H9 (cell line): ENCODE measurements at regions not wholly inside any gene's neighbourhood (a gene's known extent, or its start where the extent isn't known, plus 50 kb on each side); places are given as distances from the start of the nearest gene placed in this dataset.

Experiments
- DNase-seq: peaks from one replicate; pipeline ENCODE4 v3.0.0-alpha.2; 2017
- H2AFZ ChIP-seq: one replicate; pipeline ENCODE4 v1.6.1; 2013; ENCODE audit warnings: mild to moderate bottlenecking, low read length, control low read depth, moderate library complexity
- H2AK5ac ChIP-seq: 2 replicates; pipeline ENCODE4 v1.6.1; 2013; ENCODE audit warnings: low read length, control low read depth, mixed read lengths; ENCODE audit not compliant: insufficient read length
- H2BK120ac ChIP-seq: one replicate; pipeline ENCODE4 v1.6.1; 2013; ENCODE audit warnings: low read depth, mild to moderate bottlenecking, low read length, control low read depth, inconsistent platforms; ENCODE audit not compliant: poor library complexity, severe bottlenecking
- H2BK12ac ChIP-seq: 2 replicates; pipeline ENCODE4 v1.6.1; 2013; ENCODE audit warnings: low read length, control low read depth, mixed read lengths, low read depth; ENCODE audit not compliant: insufficient read length
- H2BK15ac ChIP-seq: 2 replicates; pipeline ENCODE4 v1.6.1; 2013; ENCODE audit warnings: low read depth, low read length, control low read depth
- H2BK20ac ChIP-seq: one replicate; pipeline ENCODE4 v1.6.1; 2013; ENCODE audit warnings: low read depth, mild to moderate bottlenecking, low read length, control low read depth, inconsistent platforms; ENCODE audit not compliant: poor library complexity, severe bottlenecking
- H2BK5ac ChIP-seq: 2 replicates; pipeline ENCODE4 v1.6.1; 2013; ENCODE audit warnings: low read length, control low read depth, mixed read lengths; ENCODE audit not compliant: insufficient read length
- H3K14ac ChIP-seq: 2 replicates; pipeline ENCODE4 v1.6.1; 2013; ENCODE audit warnings: low read length, control low read depth; ENCODE audit not compliant: insufficient read depth
- H3K18ac ChIP-seq: 2 replicates; pipeline ENCODE4 v1.6.1; 2013; ENCODE audit warnings: low read depth, mild to moderate bottlenecking, mixed read lengths, low read length, control low read depth; ENCODE audit not compliant: insufficient read length
- H3K23ac ChIP-seq: 2 replicates; pipeline ENCODE4 v1.6.1; 2013; ENCODE audit warnings: low read length, control low read depth, mixed read lengths, low read depth; ENCODE audit not compliant: insufficient read length
- H3K23me2 ChIP-seq: 2 replicates; pipeline ENCODE4 v1.6.1; 2013; ENCODE audit warnings: low read depth, mild to moderate bottlenecking, mixed read lengths, low read length, control low read depth; ENCODE audit not compliant: insufficient read length, poor library complexity, severe bottlenecking
- H3K27ac ChIP-seq: 2 replicates; pipeline ENCODE4 v1.5.1; 2013; ENCODE audit warnings: low read length, control low read depth, mixed read lengths, low read depth; ENCODE audit not compliant: insufficient read length
- H3K27me3 ChIP-seq: 2 replicates; pipeline ENCODE4 v1.6.1; 2013; ENCODE audit warnings: low read length, control low read depth, inconsistent platforms; ENCODE audit not compliant: insufficient read depth
- H3K4ac ChIP-seq: 2 replicates; pipeline ENCODE4 v1.6.1; 2013; ENCODE audit warnings: low read depth, mild to moderate bottlenecking, control low read depth, inconsistent platforms, low read length, moderate library complexity
- H3K4me1 ChIP-seq: 2 replicates; pipeline ENCODE4 v1.6.1; 2013; ENCODE audit warnings: low read length, control low read depth, inconsistent platforms; ENCODE audit not compliant: insufficient read depth
- H3K4me2 ChIP-seq: 2 replicates; pipeline ENCODE4 v1.6.1; 2013; ENCODE audit warnings: low read length, control low read depth, mixed read lengths; ENCODE audit not compliant: insufficient read length, insufficient read depth
- H3K56ac ChIP-seq: 2 replicates; pipeline ENCODE4 v1.6.1; 2013; ENCODE audit warnings: low read depth, mild to moderate bottlenecking, mixed read lengths, low read length, control low read depth; ENCODE audit not compliant: insufficient read length
- H3K79me1 ChIP-seq: 2 replicates; pipeline ENCODE4 v1.6.1; 2013; ENCODE audit warnings: low read depth, mild to moderate bottlenecking, moderate library complexity, low read length, control low read depth, inconsistent platforms; ENCODE audit not compliant: insufficient read depth, poor library complexity, severe bottlenecking
- H3K79me2 ChIP-seq: 2 replicates; pipeline ENCODE4 v1.6.1; 2013; ENCODE audit warnings: low read length, control low read depth, inconsistent platforms; ENCODE audit not compliant: insufficient read depth
- H3K9ac ChIP-seq: 2 replicates; pipeline ENCODE4 v1.6.1; 2013; ENCODE audit warnings: low read length, control low read depth, mixed read lengths; ENCODE audit not compliant: insufficient read length; ENCODE audit errors: extremely low read depth
- H3K9me3 ChIP-seq: one replicate; pipeline ENCODE4 v1.6.1; 2013; ENCODE audit warnings: low read depth, low read length, inconsistent platforms; ENCODE audit not compliant: control insufficient read depth
- H3T11ph ChIP-seq: one replicate; pipeline ENCODE4 v1.6.1; 2013; ENCODE audit warnings: mild to moderate bottlenecking, low read length, control low read depth, inconsistent platforms
- H4K20me1 ChIP-seq: one replicate; pipeline ENCODE4 v1.6.1; 2013; ENCODE audit not compliant: control insufficient read depth, insufficient read length, insufficient read depth
- H4K5ac ChIP-seq: 2 replicates; pipeline ENCODE4 v1.6.1; 2013; ENCODE audit warnings: low read depth, mild to moderate bottlenecking, mixed read lengths, low read length, control low read depth; ENCODE audit not compliant: insufficient read length
- H4K8ac ChIP-seq: replicated peaks from 2 replicates; pipeline ENCODE4 v1.6.1; 2013; ENCODE audit warnings: low read length, control low read depth, mixed read lengths, low read depth; ENCODE audit not compliant: insufficient read length
- H4K91ac ChIP-seq: 2 replicates; pipeline ENCODE4 v1.6.1; 2013; ENCODE audit warnings: low read depth, mild to moderate bottlenecking, moderate library complexity, mixed read lengths, low read length, control low read depth; ENCODE audit not compliant: insufficient read length
- H3K27ac Mint-ChIP-seq, 3 experiments: 2 replicates in 2 of 3; 3 replicates in 1 of 3; pipeline ENCODE4 v1.8.0; 2020 to 2021; ENCODE audit warnings: mixed read lengths in 3 of 3, mild to moderate bottlenecking in 1 of 3, moderate library complexity in 1 of 3
- H3K27me3 Mint-ChIP-seq: 2 replicates; pipeline ENCODE4 v1.8.0; 2021; ENCODE audit warnings: low read depth, mild to moderate bottlenecking, moderate library complexity, mixed read lengths
- H3K36me3 Mint-ChIP-seq, 3 experiments: 2 replicates in 2 of 3; 3 replicates in 1 of 3; pipeline ENCODE4 v1.8.0; 2020 to 2021; ENCODE audit warnings: low read depth in 3 of 3, mixed read lengths in 3 of 3; ENCODE audit not compliant: insufficient read depth in 1 of 3
- H3K4me1 Mint-ChIP-seq, 2 experiments: 2 replicates each; pipeline ENCODE4 v1.8.0; 2020; ENCODE audit warnings: mixed read lengths in 2 of 2
- H3K4me3 Mint-ChIP-seq, 2 experiments: 2 replicates in 1 of 2; 3 replicates in 1 of 2; pipeline ENCODE4 v1.8.0; 2020 to 2021; ENCODE audit warnings: mild to moderate bottlenecking in 2 of 2, mixed read lengths in 2 of 2, moderate library complexity in 1 of 2
- H3K9me3 Mint-ChIP-seq, 2 experiments: 2 replicates in 1 of 2; 3 replicates in 1 of 2; pipeline ENCODE4 v1.8.0; 2020; ENCODE audit warnings: mild to moderate bottlenecking in 2 of 2, mixed read lengths in 2 of 2, moderate library complexity in 1 of 2
- WGBS: extraction: QIAGEN DNeasy Blood & Tissue Kit; methylation state at CpG from one replicate; pipeline ENCODE4 v1.1.7; 2013; ENCODE audit warnings: missing lambda C conversion rate, low lambda C conversion rate, mixed read lengths; ENCODE audit not compliant: insufficient read length; ENCODE audit errors: extremely low coverage; 5-methylcytosine and 5-hydroxymethylcytosine counted together
- TF ChIP-seq, protein P1 (sequence below): fragments of 200-600 bp; sonication (generic); conservative IDR thresholded peaks from 3 replicates; pipeline ENCODE4 v1.8.0; 2021; ENCODE audit warnings: antibody characterized with exemption, mild to moderate bottlenecking

DNA sequence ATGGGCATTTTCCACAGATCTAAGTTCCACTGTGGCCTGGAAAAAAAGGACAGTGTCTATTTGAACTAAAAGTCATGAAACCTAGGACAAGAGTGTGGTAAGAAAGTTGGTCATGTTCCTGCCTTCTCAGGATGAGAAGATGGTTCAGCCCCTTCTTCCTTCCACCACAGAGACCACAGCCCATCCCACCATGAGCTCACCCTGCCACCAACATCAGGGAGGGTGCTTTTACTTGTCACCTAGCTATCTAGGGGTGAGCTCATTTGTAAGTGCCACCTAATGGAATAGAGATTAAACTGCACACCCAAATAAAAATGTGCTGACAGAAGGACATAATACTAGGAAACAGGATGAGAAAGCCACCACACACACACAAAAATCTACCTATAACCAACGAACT, 235.9 kb downstream of the SPIN4 start:
- Mint-ChIP-seq H3K9me3 (peaks cover 93 to 97% of the 10 kb centered on the region in 2 experiments), H3K4me1 (no peaks in the 10 kb centered on the region), H3K4me3 (no peak overlapping the region), H3K36me3 (peaks cover 9 to 27% (median 18%) of the 10 kb centered on the region in 3 experiments; a peak in 6 of 7 replicates), H3K27me3 (no peaks in the 10 kb centered on the region), H3K27ac (no peak overlapping the region)
- H2AFZ ChIP-seq = no peak overlapping the region
- TF ChIP-seq, protein P1, sequence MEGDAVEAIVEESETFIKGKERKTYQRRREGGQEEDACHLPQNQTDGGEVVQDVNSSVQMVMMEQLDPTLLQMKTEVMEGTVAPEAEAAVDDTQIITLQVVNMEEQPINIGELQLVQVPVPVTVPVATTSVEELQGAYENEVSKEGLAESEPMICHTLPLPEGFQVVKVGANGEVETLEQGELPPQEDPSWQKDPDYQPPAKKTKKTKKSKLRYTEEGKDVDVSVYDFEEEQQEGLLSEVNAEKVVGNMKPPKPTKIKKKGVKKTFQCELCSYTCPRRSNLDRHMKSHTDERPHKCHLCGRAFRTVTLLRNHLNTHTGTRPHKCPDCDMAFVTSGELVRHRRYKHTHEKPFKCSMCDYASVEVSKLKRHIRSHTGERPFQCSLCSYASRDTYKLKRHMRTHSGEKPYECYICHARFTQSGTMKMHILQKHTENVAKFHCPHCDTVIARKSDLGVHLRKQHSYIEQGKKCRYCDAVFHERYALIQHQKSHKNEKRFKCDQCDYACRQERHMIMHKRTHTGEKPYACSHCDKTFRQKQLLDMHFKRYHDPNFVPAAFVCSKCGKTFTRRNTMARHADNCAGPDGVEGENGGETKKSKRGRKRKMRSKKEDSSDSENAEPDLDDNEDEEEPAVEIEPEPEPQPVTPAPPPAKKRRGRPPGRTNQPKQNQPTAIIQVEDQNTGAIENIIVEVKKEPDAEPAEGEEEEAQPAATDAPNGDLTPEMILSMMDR = no peak
- H4K8ac ChIP-seq = no peak overlapping the region
- no peak overlapping the region for H3K4ac ChIP-seq
- no peak overlapping the region for H4K91ac ChIP-seq
- no peaks in the 10 kb centered on the region for H3K23me2 ChIP-seq
- H4K5ac ChIP-seq = no peak overlapping the region
- no peak overlapping the region for H2BK5ac ChIP-seq
- H3K79me1 ChIP-seq = no peaks in the 10 kb centered on the region
- WGBS = no CpG with 5 or more reads among the region's 1 CpG
- peaks cover 46% of the 10 kb centered on the region for H3K9me3 ChIP-seq
- H3K79me2 ChIP-seq = no peaks in the 10 kb centered on the region
- no peak overlapping the region for H3K27ac ChIP-seq
- no peak overlapping the region for H2BK20ac ChIP-seq
- H3K4me2 ChIP-seq = no peak overlapping the region
- H3T11ph ChIP-seq = no peak overlapping the region
- H3K9ac ChIP-seq = no peak overlapping the region
- H3K18ac ChIP-seq = no peak overlapping the region
- H2BK12ac ChIP-seq = no peak overlapping the region
- no peak overlapping the region for H2BK120ac ChIP-seq
- H3K56ac ChIP-seq = no peak overlapping the region
- H3K27me3 ChIP-seq = no peaks in the 10 kb centered on the region
- H3K4me1 ChIP-seq = no peaks in the 10 kb centered on the region
- H3K14ac ChIP-seq = no peak overlapping the region
- no peak overlapping the region for H3K23ac ChIP-seq
- DNase-seq = no peak
- H4K20me1 ChIP-seq = no peaks in the 10 kb centered on the region
- H2BK15ac ChIP-seq = no peak overlapping the region
- H2AK5ac ChIP-seq = no peak overlapping the region
